ENCODE measurements at regions not wholly inside any gene's neighbourhood (a gene's known extent, or its start where the extent isn't known, plus 50 kb on each side); places are given as distances from the start of the nearest gene placed in this dataset.

DNA sequence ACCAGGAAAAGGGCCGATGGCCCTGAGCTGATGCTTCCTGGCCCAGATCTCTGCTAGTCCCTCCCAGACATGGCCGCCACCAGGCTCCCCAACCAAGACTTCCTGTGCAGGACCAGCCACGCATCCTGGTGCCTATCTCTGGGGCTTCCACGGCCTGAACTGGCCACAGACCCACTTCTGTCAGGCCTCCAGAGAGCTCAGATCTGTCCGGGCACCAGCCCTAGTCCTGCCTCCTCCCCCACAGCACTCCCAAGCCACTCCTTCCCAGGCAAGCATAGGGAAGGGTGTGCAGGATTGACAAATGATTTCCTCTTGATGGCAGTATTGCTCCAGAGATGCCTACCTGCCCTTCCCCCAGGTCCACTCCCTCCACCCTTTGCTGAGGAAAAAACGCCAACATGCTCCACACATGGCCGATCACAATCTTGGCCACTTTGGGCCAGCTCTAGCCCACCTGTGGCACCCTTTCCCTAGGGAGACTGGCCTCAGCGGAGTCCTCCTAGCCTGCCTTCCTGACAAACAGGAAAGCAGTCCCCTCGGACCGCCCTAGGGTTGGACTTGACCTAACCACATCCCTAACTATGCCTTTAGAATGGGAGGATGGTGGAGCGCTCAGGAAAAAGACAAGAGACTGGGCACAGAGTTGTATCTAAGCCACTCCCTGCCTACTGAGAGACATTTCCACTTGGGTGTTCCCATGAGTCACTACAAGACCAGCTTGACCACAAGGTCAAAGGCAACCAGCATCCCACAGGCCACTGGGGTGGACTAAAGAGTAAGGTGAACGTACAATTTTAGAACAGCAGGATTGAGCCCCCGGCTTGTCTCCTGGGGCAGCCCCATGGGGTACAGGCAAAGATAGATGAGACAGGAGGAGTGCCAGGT, 277.5 kb upstream of the AGTR2 start:
- TF ChIP-seq POLR2A (IDR thresholded peaks at IDR 0.05) (no peak), EP300 (IDR thresholded peaks at IDR 0.05) (no peak), POLR2AphosphoS5 (IDR thresholded peaks at IDR 0.05) (peak in 1 of 4 donors; percentile 17)
- TF ChIP-seq, protein P1, sequence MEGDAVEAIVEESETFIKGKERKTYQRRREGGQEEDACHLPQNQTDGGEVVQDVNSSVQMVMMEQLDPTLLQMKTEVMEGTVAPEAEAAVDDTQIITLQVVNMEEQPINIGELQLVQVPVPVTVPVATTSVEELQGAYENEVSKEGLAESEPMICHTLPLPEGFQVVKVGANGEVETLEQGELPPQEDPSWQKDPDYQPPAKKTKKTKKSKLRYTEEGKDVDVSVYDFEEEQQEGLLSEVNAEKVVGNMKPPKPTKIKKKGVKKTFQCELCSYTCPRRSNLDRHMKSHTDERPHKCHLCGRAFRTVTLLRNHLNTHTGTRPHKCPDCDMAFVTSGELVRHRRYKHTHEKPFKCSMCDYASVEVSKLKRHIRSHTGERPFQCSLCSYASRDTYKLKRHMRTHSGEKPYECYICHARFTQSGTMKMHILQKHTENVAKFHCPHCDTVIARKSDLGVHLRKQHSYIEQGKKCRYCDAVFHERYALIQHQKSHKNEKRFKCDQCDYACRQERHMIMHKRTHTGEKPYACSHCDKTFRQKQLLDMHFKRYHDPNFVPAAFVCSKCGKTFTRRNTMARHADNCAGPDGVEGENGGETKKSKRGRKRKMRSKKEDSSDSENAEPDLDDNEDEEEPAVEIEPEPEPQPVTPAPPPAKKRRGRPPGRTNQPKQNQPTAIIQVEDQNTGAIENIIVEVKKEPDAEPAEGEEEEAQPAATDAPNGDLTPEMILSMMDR (IDR thresholded peaks at IDR 0.05), result peak in 1 of 4 experiments; percentile 65

Measured in sigmoid colon (tissue), 4 donors.